ENCODE measurements at regions not wholly inside any gene's neighbourhood (a gene's known extent, or its start where the extent isn't known, plus 50 kb on each side); places are given as distances from the start of the nearest gene placed in this dataset.

- TF ChIP-seq CTCF (IDR thresholded peaks at IDR 0.05; ENCODE audit: unreplicated experiment) = no peak
- H3K4me3 Mint-ChIP-seq (ENCODE audit: unreplicated experiment) = no peak overlapping the region
- no peak for DNase-seq (ENCODE audit: unreplicated experiment)
- intact Hi-C loops (cut with micrococcal nuclease) = no loop called here
- no peaks in the 10 kb centered on the region for H3K4me1 Mint-ChIP-seq (ENCODE audit: insufficient read depth, unreplicated experiment)
- ChIA-PET POLR2A (no interaction called here), CTCF (no interaction called here)
- H3K27me3 Mint-ChIP-seq (ENCODE audit: insufficient read depth, unreplicated experiment) = no peaks in the 10 kb centered on the region
- BruUV-seq (replicated peaks) = no TSS peak
- H3K27ac Mint-ChIP-seq (ENCODE audit: low read depth, unreplicated experiment) = no peak overlapping the region
- H3K9me3 Mint-ChIP-seq (ENCODE audit: unreplicated experiment) = peaks cover 7% of the 10 kb centered on the region
- no peaks in the 10 kb centered on the region for H3K36me3 Mint-ChIP-seq (ENCODE audit: insufficient read depth, unreplicated experiment)
Observed at GRCh38 chr11:109018639-109019038, 353.8 kb downstream of the DDX10 start.

GRCh38 chr11:109019342-109019936, 354.6 kb downstream of the DDX10 start:
- intact Hi-C loops (cut with micrococcal nuclease) = no loop called here
- ChIA-PET CTCF (no interaction called here), POLR2A (no interaction called here)
- Mint-ChIP-seq H3K4me3 (ENCODE audit: unreplicated experiment) (no peak overlapping the region), H3K4me1 (ENCODE audit: insufficient read depth, unreplicated experiment) (no peaks in the 10 kb centered on the region), H3K36me3 (ENCODE audit: insufficient read depth, unreplicated experiment) (no peaks in the 10 kb centered on the region), H3K27ac (ENCODE audit: low read depth, unreplicated experiment) (no peak overlapping the region), H3K27me3 (ENCODE audit: insufficient read depth, unreplicated experiment) (no peaks in the 10 kb centered on the region), H3K9me3 (ENCODE audit: unreplicated experiment) (peaks cover 7% of the 10 kb centered on the region)
- TF ChIP-seq CTCF (IDR thresholded peaks at IDR 0.05; ENCODE audit: unreplicated experiment) = no peak
- no peak for DNase-seq (ENCODE audit: unreplicated experiment)
- BruUV-seq (replicated peaks) = no TSS peak

GRCh38 chr11:109023036-109023435, 358.2 kb downstream of the DDX10 start:
- H3K27ac Mint-ChIP-seq (ENCODE audit: low read depth, unreplicated experiment) = no peak overlapping the region
- TF ChIP-seq CTCF (IDR thresholded peaks at IDR 0.05; ENCODE audit: unreplicated experiment) = no peak
- H3K27me3 Mint-ChIP-seq (ENCODE audit: insufficient read depth, unreplicated experiment) = no peaks in the 10 kb centered on the region
- POLR2A ChIA-PET = no interaction called here
- intact Hi-C loops (cut with micrococcal nuclease) = no loop called here
- H3K4me3 Mint-ChIP-seq (ENCODE audit: unreplicated experiment) = no peak overlapping the region
- DNase-seq (ENCODE audit: unreplicated experiment) = no peak
- H3K9me3 Mint-ChIP-seq (ENCODE audit: unreplicated experiment) = peaks cover 21% of the 10 kb centered on the region
- H3K36me3 Mint-ChIP-seq (ENCODE audit: insufficient read depth, unreplicated experiment) = no peaks in the 10 kb centered on the region
- H3K4me1 Mint-ChIP-seq (ENCODE audit: insufficient read depth, unreplicated experiment) = peaks cover 7% of the 10 kb centered on the region
- CTCF ChIA-PET = no interaction called here
- BruUV-seq (replicated peaks) = no TSS peak

DNA sequence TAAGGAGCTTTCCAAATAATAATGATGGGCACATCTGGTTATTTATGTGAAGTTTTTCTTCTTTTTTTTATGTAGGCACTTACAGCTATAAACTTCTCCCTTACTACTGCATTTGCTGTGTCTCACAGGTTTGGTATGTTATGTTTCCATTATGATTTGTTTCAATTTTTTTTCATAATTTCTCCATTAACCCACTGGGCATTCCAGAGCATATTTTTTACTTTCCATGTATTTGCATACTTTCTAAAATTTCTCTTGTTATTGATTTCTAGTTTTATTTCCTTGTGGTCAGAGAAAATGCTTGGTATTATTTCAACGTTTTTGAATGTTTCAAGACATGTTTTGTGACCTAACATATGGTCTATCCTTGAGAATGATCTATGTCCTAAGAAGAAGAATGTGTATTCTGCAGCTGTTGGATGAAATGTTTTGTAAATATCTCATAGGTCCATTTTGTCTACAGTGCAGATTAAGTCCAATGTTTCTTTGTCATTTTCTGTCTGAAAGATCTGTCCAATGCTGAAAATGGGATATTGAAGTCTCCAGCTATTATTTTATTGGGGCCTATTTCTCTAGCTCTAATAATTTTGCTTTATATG, 362.1 kb downstream of the DDX10 start:
- Mint-ChIP-seq H3K36me3 (ENCODE audit: insufficient read depth, unreplicated experiment) (peaks cover 4% of the 10 kb centered on the region), H3K4me1 (ENCODE audit: insufficient read depth, unreplicated experiment) (peaks cover 7% of the 10 kb centered on the region), H3K4me3 (ENCODE audit: unreplicated experiment) (no peak overlapping the region), H3K27me3 (ENCODE audit: insufficient read depth, unreplicated experiment) (no peaks in the 10 kb centered on the region), H3K27ac (ENCODE audit: low read depth, unreplicated experiment) (no peak overlapping the region), H3K9me3 (ENCODE audit: unreplicated experiment) (peaks cover 15% of the 10 kb centered on the region)
- intact Hi-C loops (cut with micrococcal nuclease) = no loop called here
- no peak for DNase-seq (ENCODE audit: unreplicated experiment)
- ChIA-PET CTCF (no interaction called here), POLR2A (no interaction called here)
- no peak for TF ChIP-seq CTCF (IDR thresholded peaks at IDR 0.05; ENCODE audit: unreplicated experiment)
- no TSS peak for BruUV-seq (replicated peaks)
